ENCODE measurements at regions not wholly inside any gene's neighbourhood (a gene's known extent, or its start where the extent isn't known, plus 50 kb on each side); places are given as distances from the start of the nearest gene placed in this dataset.

DNA sequence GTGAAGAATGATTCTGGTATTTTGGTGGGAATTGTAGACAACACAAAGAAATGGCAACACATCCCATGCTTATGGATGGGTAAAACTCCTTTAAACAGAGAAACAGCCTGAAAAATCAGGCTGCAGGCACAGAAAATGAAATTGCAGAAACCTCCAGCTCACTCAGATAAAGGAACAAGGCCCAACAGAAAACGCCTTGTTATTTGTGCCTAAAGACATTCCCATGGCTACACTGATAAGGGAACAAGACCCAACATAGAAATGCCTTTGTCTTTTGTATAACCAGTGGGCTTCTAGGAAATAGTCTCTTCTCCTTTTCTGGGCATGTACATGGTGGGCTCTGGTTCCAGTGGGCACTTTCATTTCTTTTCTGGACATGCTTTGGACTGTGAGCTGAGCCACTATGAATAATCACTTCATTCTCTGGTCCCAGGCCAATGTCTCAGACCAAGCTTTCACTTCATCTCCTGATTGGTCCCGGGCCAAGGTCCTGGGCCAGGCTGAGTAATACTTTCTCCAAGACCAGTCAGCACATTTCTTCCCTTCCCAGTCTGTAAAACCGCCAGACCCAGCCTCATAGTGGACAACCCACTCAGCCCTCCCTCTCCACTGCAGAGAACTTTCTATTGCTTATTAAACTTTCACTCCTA lies 160.5 kb downstream of the TBX22 start:
- no peaks in the 10 kb centered on the region for H3K27me3 ChIP-seq (ENCODE audit: insufficient read depth, low read length)
- H3K4me2 ChIP-seq (ENCODE audit: low read length): no peak overlapping the region
- H3K4me3 ChIP-seq (ENCODE audit: low read depth, low read length, poor library complexity, severe bottlenecking): no peak overlapping the region
- H3K27ac ChIP-seq (ENCODE audit: low read depth, low read length, poor library complexity, severe bottlenecking): no peak overlapping the region
- no peak overlapping the region for H2AFZ ChIP-seq (ENCODE audit: low read length)
- no peaks in the 10 kb centered on the region for H3K9me3 ChIP-seq (ENCODE audit: low read length)
- no peaks in the 10 kb centered on the region for H3K4me1 ChIP-seq (ENCODE audit: insufficient read depth, low read length, severe bottlenecking)
- no peaks in the 10 kb centered on the region for H4K20me1 ChIP-seq (ENCODE audit: insufficient read depth, low read length)
- no peaks in the 10 kb centered on the region for H3K79me2 ChIP-seq (ENCODE audit: insufficient read depth, low read length)
- H3K36me3 ChIP-seq (ENCODE audit: insufficient read depth, low read length): no peaks in the 10 kb centered on the region
- no peaks in the 10 kb centered on the region for H3K9me2 ChIP-seq (ENCODE audit: low read depth, low read length)
- no peaks in the 10 kb centered on the region for H3F3A ChIP-seq (ENCODE audit: insufficient read depth, low read length)
- no peak for TF ChIP-seq EZH2 (IDR thresholded peaks at IDR 0.05; ENCODE audit: borderline replicate concordance, low read length)
- TF ChIP-seq, protein P1, sequence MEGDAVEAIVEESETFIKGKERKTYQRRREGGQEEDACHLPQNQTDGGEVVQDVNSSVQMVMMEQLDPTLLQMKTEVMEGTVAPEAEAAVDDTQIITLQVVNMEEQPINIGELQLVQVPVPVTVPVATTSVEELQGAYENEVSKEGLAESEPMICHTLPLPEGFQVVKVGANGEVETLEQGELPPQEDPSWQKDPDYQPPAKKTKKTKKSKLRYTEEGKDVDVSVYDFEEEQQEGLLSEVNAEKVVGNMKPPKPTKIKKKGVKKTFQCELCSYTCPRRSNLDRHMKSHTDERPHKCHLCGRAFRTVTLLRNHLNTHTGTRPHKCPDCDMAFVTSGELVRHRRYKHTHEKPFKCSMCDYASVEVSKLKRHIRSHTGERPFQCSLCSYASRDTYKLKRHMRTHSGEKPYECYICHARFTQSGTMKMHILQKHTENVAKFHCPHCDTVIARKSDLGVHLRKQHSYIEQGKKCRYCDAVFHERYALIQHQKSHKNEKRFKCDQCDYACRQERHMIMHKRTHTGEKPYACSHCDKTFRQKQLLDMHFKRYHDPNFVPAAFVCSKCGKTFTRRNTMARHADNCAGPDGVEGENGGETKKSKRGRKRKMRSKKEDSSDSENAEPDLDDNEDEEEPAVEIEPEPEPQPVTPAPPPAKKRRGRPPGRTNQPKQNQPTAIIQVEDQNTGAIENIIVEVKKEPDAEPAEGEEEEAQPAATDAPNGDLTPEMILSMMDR (IDR thresholded peaks at IDR 0.05; ENCODE audit: low read length): no peak
- H3K9ac ChIP-seq (ENCODE audit: low read length): no peak overlapping the region

- Histone ChIP-seq H3K36me3 (ENCODE audit: insufficient read depth, low read length) (no peaks in the 10 kb centered on the region), H3K4me3 (ENCODE audit: low read depth, low read length, poor library complexity, severe bottlenecking) (no peak overlapping the region)
- no peak for TF ChIP-seq EZH2 (IDR thresholded peaks at IDR 0.05; ENCODE audit: borderline replicate concordance, low read length)
- TF ChIP-seq, protein P1 (IDR thresholded peaks at IDR 0.05; ENCODE audit: low read length): peak; percentile 41
These were observed 166.5 kb downstream of the TBX22 start for GRCh38 chrX:80181079-80181478.

GRCh38 chrX:80184854-80185253 lies 170.3 kb downstream of the TBX22 start:
- no peaks in the 10 kb centered on the region for H3K79me2 ChIP-seq (ENCODE audit: insufficient read depth, low read length)
- no peaks in the 10 kb centered on the region for H3K36me3 ChIP-seq (ENCODE audit: insufficient read depth, low read length)
- H3K4me3 ChIP-seq (ENCODE audit: low read depth, low read length, poor library complexity, severe bottlenecking): no peak overlapping the region
- H3F3A ChIP-seq (ENCODE audit: insufficient read depth, low read length): no peaks in the 10 kb centered on the region
- no peak overlapping the region for H3K27ac ChIP-seq (ENCODE audit: low read depth, low read length, poor library complexity, severe bottlenecking)
- no peak overlapping the region for H3K4me2 ChIP-seq (ENCODE audit: low read length)
- no peaks in the 10 kb centered on the region for H3K9me3 ChIP-seq (ENCODE audit: low read length)
- H4K20me1 ChIP-seq (ENCODE audit: insufficient read depth, low read length): no peaks in the 10 kb centered on the region
- H3K9ac ChIP-seq (ENCODE audit: low read length): no peak overlapping the region
- no peaks in the 10 kb centered on the region for H3K27me3 ChIP-seq (ENCODE audit: insufficient read depth, low read length)
- H2AFZ ChIP-seq (ENCODE audit: low read length): no peak overlapping the region
- H3K4me1 ChIP-seq (ENCODE audit: insufficient read depth, low read length, severe bottlenecking): no peaks in the 10 kb centered on the region
- no peaks in the 10 kb centered on the region for H3K9me2 ChIP-seq (ENCODE audit: low read depth, low read length)
- TF ChIP-seq, protein P1 (IDR thresholded peaks at IDR 0.05; ENCODE audit: low read length): no peak
- no peak for TF ChIP-seq EZH2 (IDR thresholded peaks at IDR 0.05; ENCODE audit: borderline replicate concordance, low read length)

More at GRCh38 chrX:80181079-80181478, 166.5 kb downstream of the TBX22 start:
- H3K27ac ChIP-seq (ENCODE audit: low read depth, low read length, poor library complexity, severe bottlenecking): no peak overlapping the region
- no peaks in the 10 kb centered on the region for H3K9me2 ChIP-seq (ENCODE audit: low read depth, low read length)
- no peak overlapping the region for H3K4me2 ChIP-seq (ENCODE audit: low read length)
- H3K27me3 ChIP-seq (ENCODE audit: insufficient read depth, low read length): no peaks in the 10 kb centered on the region
- H3K9ac ChIP-seq (ENCODE audit: low read length): no peak overlapping the region
- no peak overlapping the region for H2AFZ ChIP-seq (ENCODE audit: low read length)
- H3K79me2 ChIP-seq (ENCODE audit: insufficient read depth, low read length): no peaks in the 10 kb centered on the region
- H3K4me1 ChIP-seq (ENCODE audit: insufficient read depth, low read length, severe bottlenecking): no peaks in the 10 kb centered on the region
- H3K9me3 ChIP-seq (ENCODE audit: low read length): no peaks in the 10 kb centered on the region
- H4K20me1 ChIP-seq (ENCODE audit: insufficient read depth, low read length): no peaks in the 10 kb centered on the region
- H3F3A ChIP-seq (ENCODE audit: insufficient read depth, low read length): no peaks in the 10 kb centered on the region
